KMS-11 (cell line): ENCODE measurements at regions not wholly inside any gene's neighbourhood (a gene's known extent, or its start where the extent isn't known, plus 50 kb on each side); places are given as distances from the start of the nearest gene placed in this dataset.

Experiments
- H2AFZ ChIP-seq: fragments of 200-600 bp; sonication (generic); 2 replicates; pipeline ENCODE4 v1.6.1; 2016; ENCODE audit warnings: antibody characterized with exemption, mixed run types, low read depth
- H3K27ac ChIP-seq: fragments of 200-600 bp; sonication (generic); 2 replicates; pipeline ENCODE4 v1.6.1; 2016; ENCODE audit warnings: mild to moderate bottlenecking, mixed run types
- H3K27me3 ChIP-seq: fragments of 200-600 bp; sonication (generic); 2 replicates; pipeline ENCODE4 v1.6.1; 2017; ENCODE audit warnings: mild to moderate bottlenecking, low read depth, mixed run types, moderate library complexity; ENCODE audit not compliant: insufficient read depth
- H3K36me3 ChIP-seq: fragments of 200-600 bp; sonication (generic); 2 replicates; pipeline ENCODE4 v1.6.1; 2017; ENCODE audit warnings: mild to moderate bottlenecking, mixed run types; ENCODE audit not compliant: insufficient read depth
- H3K4me1 ChIP-seq: fragments of 200-600 bp; sonication (generic); 2 replicates; pipeline ENCODE4 v1.6.1; 2016; ENCODE audit warnings: mild to moderate bottlenecking, low read depth, mixed run types; ENCODE audit not compliant: poor library complexity, severe bottlenecking
- H3K4me2 ChIP-seq: fragments of 200-600 bp; sonication (generic); 2 replicates; pipeline ENCODE4 v1.7.0; 2016; ENCODE audit warnings: mild to moderate bottlenecking, mixed run types
- H3K4me3 ChIP-seq: fragments of 200-600 bp; sonication (generic); IDR thresholded peaks from 2 replicates; pipeline ENCODE4 v1.6.1; 2017; ENCODE audit warnings: low read depth, low read length, mixed read lengths; ENCODE audit not compliant: insufficient read depth
- H3K79me2 ChIP-seq: fragments of 200-600 bp; sonication (generic); 2 replicates; pipeline ENCODE4 v1.6.1; 2016; ENCODE audit warnings: low read depth, mixed run types; ENCODE audit not compliant: insufficient read depth
- H3K9ac ChIP-seq: fragments of 200-600 bp; sonication (generic); 2 replicates; pipeline ENCODE4 v1.6.1; 2016; ENCODE audit warnings: mild to moderate bottlenecking, mixed run types
- H4K20me1 ChIP-seq: fragments of 200-600 bp; sonication (generic); 2 replicates; pipeline ENCODE4 v1.6.1; 2016; ENCODE audit warnings: mild to moderate bottlenecking, mixed run types; ENCODE audit not compliant: insufficient read depth
- TF ChIP-seq, protein P1 (sequence below): fragments of 200-600 bp; sonication (generic); conservative IDR thresholded peaks from 2 replicates; pipeline ENCODE4 v1.6.1; 2017; ENCODE audit warnings: low read depth, mild to moderate bottlenecking, antibody characterized with exemption, low read length, moderate library complexity, mixed read lengths

GRCh38 chr3:154758109-154758868, 321.8 kb upstream of the MME start:
- no peak overlapping the region for H3K27ac ChIP-seq
- no peak overlapping the region for H2AFZ ChIP-seq
- TF ChIP-seq, protein P1, sequence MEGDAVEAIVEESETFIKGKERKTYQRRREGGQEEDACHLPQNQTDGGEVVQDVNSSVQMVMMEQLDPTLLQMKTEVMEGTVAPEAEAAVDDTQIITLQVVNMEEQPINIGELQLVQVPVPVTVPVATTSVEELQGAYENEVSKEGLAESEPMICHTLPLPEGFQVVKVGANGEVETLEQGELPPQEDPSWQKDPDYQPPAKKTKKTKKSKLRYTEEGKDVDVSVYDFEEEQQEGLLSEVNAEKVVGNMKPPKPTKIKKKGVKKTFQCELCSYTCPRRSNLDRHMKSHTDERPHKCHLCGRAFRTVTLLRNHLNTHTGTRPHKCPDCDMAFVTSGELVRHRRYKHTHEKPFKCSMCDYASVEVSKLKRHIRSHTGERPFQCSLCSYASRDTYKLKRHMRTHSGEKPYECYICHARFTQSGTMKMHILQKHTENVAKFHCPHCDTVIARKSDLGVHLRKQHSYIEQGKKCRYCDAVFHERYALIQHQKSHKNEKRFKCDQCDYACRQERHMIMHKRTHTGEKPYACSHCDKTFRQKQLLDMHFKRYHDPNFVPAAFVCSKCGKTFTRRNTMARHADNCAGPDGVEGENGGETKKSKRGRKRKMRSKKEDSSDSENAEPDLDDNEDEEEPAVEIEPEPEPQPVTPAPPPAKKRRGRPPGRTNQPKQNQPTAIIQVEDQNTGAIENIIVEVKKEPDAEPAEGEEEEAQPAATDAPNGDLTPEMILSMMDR = peak; percentile 71
- H3K4me1 ChIP-seq = no peaks in the 10 kb centered on the region
- no peak overlapping the region for H3K9ac ChIP-seq
- H3K79me2 ChIP-seq = no peaks in the 10 kb centered on the region
- H3K4me2 ChIP-seq = no peak overlapping the region
- no peak overlapping the region for H3K4me3 ChIP-seq
- no peaks in the 10 kb centered on the region for H3K36me3 ChIP-seq
- H4K20me1 ChIP-seq = no peaks in the 10 kb centered on the region
- H3K27me3 ChIP-seq = no peaks in the 10 kb centered on the region

DNA sequence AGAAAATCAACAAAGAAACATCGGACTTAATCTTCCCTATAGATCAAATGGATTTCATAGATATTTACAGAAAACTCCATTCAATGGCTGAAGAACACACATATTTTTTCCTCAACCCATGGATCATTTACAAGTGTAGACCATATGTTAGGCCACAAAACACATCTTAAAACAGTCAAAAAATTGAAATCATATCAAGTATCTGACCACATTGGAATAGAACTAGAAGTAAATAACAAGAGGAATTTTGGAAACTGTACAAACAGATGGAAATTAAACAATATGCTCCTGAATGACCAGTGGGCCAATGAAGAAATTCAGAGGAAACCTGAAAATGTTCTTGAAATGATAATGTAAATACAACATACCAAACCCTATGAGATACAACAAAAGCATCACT, 323.1 kb upstream of the GPR149 start:
- no peaks in the 10 kb centered on the region for H3K36me3 ChIP-seq

DNA sequence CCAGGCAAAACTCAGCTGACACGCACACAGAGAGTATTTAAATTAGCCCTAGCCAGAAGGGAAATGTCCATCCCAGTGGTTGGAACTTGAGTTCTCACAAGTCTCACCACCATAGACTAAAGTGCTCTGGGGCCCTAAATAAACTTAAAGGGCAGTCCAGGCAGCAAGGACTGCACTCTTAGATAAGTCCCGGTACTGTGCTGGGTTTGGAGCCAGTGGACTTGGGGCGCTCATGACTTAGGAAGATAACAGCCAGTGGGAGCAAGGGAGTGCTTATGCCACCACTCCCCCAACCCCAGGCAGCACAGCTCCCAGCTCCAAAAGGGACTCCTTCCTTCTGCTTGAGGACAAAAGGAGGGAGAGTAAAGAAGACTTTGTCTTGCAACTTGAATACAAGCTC, 319.5 kb upstream of the GPR149 start:
- Histone ChIP-seq H3K27ac (no peak overlapping the region), H3K9ac (no peak overlapping the region), H3K4me3 (no peak overlapping the region), H3K4me2 (no peak overlapping the region), H3K4me1 (no peaks in the 10 kb centered on the region), H2AFZ (no peak overlapping the region), H3K79me2 (no peaks in the 10 kb centered on the region), H3K36me3 (no peaks in the 10 kb centered on the region), H4K20me1 (no peaks in the 10 kb centered on the region), H3K27me3 (no peaks in the 10 kb centered on the region)
- TF ChIP-seq, protein P1 = no peak

More for the DNA sequence above, 323.1 kb upstream of the GPR149 start:
- H3K9ac ChIP-seq = no peak overlapping the region
- H3K27me3 ChIP-seq = no peaks in the 10 kb centered on the region
- H3K4me3 ChIP-seq = no peak overlapping the region
- H3K4me1 ChIP-seq = no peaks in the 10 kb centered on the region
- TF ChIP-seq, protein P1 = no peak
- no peaks in the 10 kb centered on the region for H4K20me1 ChIP-seq
- no peaks in the 10 kb centered on the region for H3K79me2 ChIP-seq
- no peak overlapping the region for H3K4me2 ChIP-seq
- no peak overlapping the region for H3K27ac ChIP-seq
- H2AFZ ChIP-seq = no peak overlapping the region

DNA sequence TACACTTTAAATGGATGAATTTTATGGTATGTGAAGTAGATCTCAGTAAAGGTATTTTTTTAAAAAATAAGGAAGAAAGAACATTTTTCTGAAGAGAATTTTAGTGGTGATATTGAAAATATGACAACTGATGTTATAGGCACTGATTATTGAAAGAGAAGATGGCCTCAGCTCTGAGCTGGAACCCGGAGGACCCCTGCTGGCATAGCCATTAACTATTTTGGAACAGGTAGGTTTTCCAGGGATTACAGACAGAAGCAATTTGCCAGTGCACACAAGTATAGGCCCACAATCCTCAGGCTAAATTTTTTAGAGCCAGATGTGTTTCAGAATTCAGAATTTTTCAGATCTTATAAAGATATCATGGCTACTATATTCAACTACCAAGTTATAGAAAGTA, 315.9 kb upstream of the GPR149 start:
- TF ChIP-seq, protein P1 = no peak
- no peak overlapping the region for H3K4me3 ChIP-seq
- no peak overlapping the region for H3K9ac ChIP-seq
- no peak overlapping the region for H3K4me2 ChIP-seq
- H3K4me1 ChIP-seq = no peaks in the 10 kb centered on the region
- H3K27me3 ChIP-seq = no peaks in the 10 kb centered on the region
- H4K20me1 ChIP-seq = no peaks in the 10 kb centered on the region
- no peaks in the 10 kb centered on the region for H3K36me3 ChIP-seq
- no peak overlapping the region for H2AFZ ChIP-seq
- H3K79me2 ChIP-seq = no peaks in the 10 kb centered on the region
- no peak overlapping the region for H3K27ac ChIP-seq
